ENCODE measurements at regions not wholly inside any gene's neighbourhood (a gene's known extent, or its start where the extent isn't known, plus 50 kb on each side); places are given as distances from the start of the nearest gene placed in this dataset.

DNA sequence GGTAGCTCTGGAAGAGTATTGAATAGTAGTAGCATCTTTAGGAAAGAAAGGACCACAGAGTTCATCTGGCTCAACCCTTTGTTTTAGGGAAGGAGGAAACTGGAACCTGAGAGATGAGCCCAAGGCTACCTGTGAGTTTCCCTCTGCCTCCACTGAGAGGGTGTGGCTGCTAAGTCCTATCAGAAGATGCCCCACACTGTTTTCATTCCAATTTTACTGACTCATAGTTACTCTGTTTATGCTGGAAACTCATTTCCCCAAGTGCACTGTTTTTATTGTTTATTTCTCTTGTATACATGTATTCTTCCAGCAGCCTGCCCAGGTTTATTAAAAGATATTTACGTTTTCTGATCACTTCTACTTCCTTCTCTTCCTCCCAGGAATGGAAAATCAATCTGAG lies 127.4 kb upstream of the ARHGAP5 start:
- no peak for TF ChIP-seq CTCF (IDR thresholded peaks at IDR 0.05; ENCODE audit: insufficient read depth, low read depth, low read length)
- TF ChIP-seq EZH2 (IDR thresholded peaks at IDR 0.05; ENCODE audit: insufficient read depth, low read length): no peak
